SK-N-SH treated with all-trans-retinoic acid at 6 μM for 48 hours (cell line): ENCODE measurements at regions not wholly inside any gene's neighbourhood (a gene's known extent, or its start where the extent isn't known, plus 50 kb on each side); places are given as distances from the start of the nearest gene placed in this dataset.

Experiments
- ATAC-seq: fragments of 200-7000 bp; cut with Tn5 transposase; 3 replicates; pipeline ENCODE4 v1.9.1; 2020; ENCODE audit warnings: mild to moderate bottlenecking, moderate library complexity
- CREB5 ChIP-seq: fragments of 250-450 bp; sonication (Bioruptor Pico); IDR thresholded peaks from 2 replicates; pipeline ENCODE4 v1.5.1; 2020; ENCODE audit warnings: low read depth, mild to moderate bottlenecking, moderate library complexity
- CSDC2 ChIP-seq: fragments of 250-450 bp; sonication (Bioruptor Pico); IDR thresholded peaks from 2 replicates; pipeline ENCODE4 v1.5.0; 2020; ENCODE audit warnings: mild to moderate bottlenecking, moderate library complexity
- CSRNP3 ChIP-seq: fragments of 250-450 bp; sonication (Bioruptor Pico); IDR thresholded peaks from 2 replicates; pipeline ENCODE4 v1.5.1; 2021; ENCODE audit warnings: mild to moderate bottlenecking, moderate library complexity
- GLIS3 ChIP-seq: fragments of 250-450 bp; sonication (Bioruptor Pico); IDR thresholded peaks from 2 replicates; pipeline ENCODE4 v1.5.0; 2020; ENCODE audit warnings: mild to moderate bottlenecking, moderate library complexity
- ISL1 ChIP-seq: fragments of 250-450 bp; sonication (Bioruptor Pico); IDR thresholded peaks from 2 replicates; pipeline ENCODE4 v2.1.2; 2022; ENCODE audit warnings: mild to moderate bottlenecking, moderate library complexity
- OSR1 ChIP-seq: fragments of 250-450 bp; sonication (Bioruptor Pico); IDR thresholded peaks from 2 replicates; pipeline ENCODE4 v1.8.0; 2022; ENCODE audit warnings: moderate library complexity, mild to moderate bottlenecking, inconsistent platforms
- PATZ1 ChIP-seq: fragments of 250-450 bp; sonication (Bioruptor Pico); IDR thresholded peaks from 2 replicates; pipeline ENCODE4 v1.8.0; 2020; ENCODE audit warnings: mild to moderate bottlenecking, moderate library complexity, borderline replicate concordance
- POU6F1 ChIP-seq: fragments of 250-450 bp; sonication (Bioruptor Pico); IDR thresholded peaks from 2 replicates; pipeline ENCODE4 v1.8.0; 2021; ENCODE audit warnings: low read depth, mild to moderate bottlenecking, moderate library complexity, borderline replicate concordance
- PPARA ChIP-seq: fragments of 250-450 bp; sonication (Bioruptor Pico); IDR thresholded peaks from 2 replicates; pipeline ENCODE4 v1.5.0; 2020; ENCODE audit warnings: mild to moderate bottlenecking, borderline replicate concordance
- RARB ChIP-seq: fragments of 250-450 bp; sonication (Bioruptor Pico); IDR thresholded peaks from 2 replicates; pipeline ENCODE4 v1.8.0; 2021; ENCODE audit warnings: mild to moderate bottlenecking, moderate library complexity
- SNAI2 ChIP-seq: fragments of 250-450 bp; sonication (Bioruptor Pico); IDR thresholded peaks from 2 replicates; pipeline ENCODE4 v1.5.0; 2020; ENCODE audit warnings: mild to moderate bottlenecking, moderate library complexity
- TCF4 ChIP-seq: fragments of 250-450 bp; sonication (Bioruptor Pico); IDR thresholded peaks from 2 replicates; pipeline ENCODE4 v1.8.0; 2021; ENCODE audit warnings: mild to moderate bottlenecking, moderate library complexity, borderline replicate concordance
- TOX ChIP-seq: fragments of 250-450 bp; sonication (Bioruptor Pico); IDR thresholded peaks from 2 replicates; pipeline ENCODE4 v1.8.0; 2021; ENCODE audit warnings: mild to moderate bottlenecking, moderate library complexity, borderline replicate concordance
- TSHZ2 ChIP-seq: fragments of 250-450 bp; sonication (Bioruptor Pico); IDR thresholded peaks from 2 replicates; pipeline ENCODE4 v1.5.0; 2020; ENCODE audit warnings: mild to moderate bottlenecking, moderate library complexity
- ZC3H10 ChIP-seq: fragments of 250-450 bp; sonication (Bioruptor Pico); IDR thresholded peaks from 2 replicates; pipeline ENCODE4 v1.5.1; 2021; ENCODE audit warnings: mild to moderate bottlenecking, moderate library complexity
- ZNF565 ChIP-seq: fragments of 450-650 bp; formaldehyde crosslinking; conservative IDR thresholded peaks from 2 replicates; pipeline ENCODE4 v1.5.0; 2020; ENCODE audit warnings: low read depth, mild to moderate bottlenecking, moderate library complexity
- ZNF70 ChIP-seq: fragments of 450-650 bp; formaldehyde crosslinking; IDR thresholded peaks from 2 replicates; pipeline ENCODE4 v1.5.0; 2020; ENCODE audit warnings: mild to moderate bottlenecking, moderate library complexity
- ZNF8 ChIP-seq: fragments of 450-650 bp; formaldehyde crosslinking; IDR thresholded peaks from 2 replicates; pipeline ENCODE4 v1.5.0; 2020; ENCODE audit warnings: mild to moderate bottlenecking, moderate library complexity

- ATAC-seq, result no peak
- TF ChIP-seq GLIS3 (CRISPR knock-in tag), result no peak
- no peak for TF ChIP-seq CSRNP3 (CRISPR knock-in tag)
- no peak for TF ChIP-seq PATZ1 (CRISPR knock-in tag)
- no peak for TF ChIP-seq POU6F1
- TF ChIP-seq ZNF8, result no peak
- no peak for TF ChIP-seq OSR1 (CRISPR knock-in tag)
- TF ChIP-seq TSHZ2 (CRISPR knock-in tag), result no peak
- no peak for TF ChIP-seq SNAI2 (CRISPR knock-in tag)
- no peak for TF ChIP-seq TOX (CRISPR knock-in tag)
- no peak for TF ChIP-seq CREB5 (CRISPR knock-in tag)
- no peak for TF ChIP-seq ZNF565 (CRISPR knock-in tag)
- no peak for TF ChIP-seq PPARA (CRISPR knock-in tag)
Observed at GRCh38 chr18:41373612-41374011, 581.4 kb upstream of the PIK3C3 start.

- TF ChIP-seq ZC3H10 (CRISPR knock-in tag) (no peak), CSDC2 (CRISPR knock-in tag) (no peak), ISL1 (CRISPR knock-in tag) (no peak), RARB (CRISPR knock-in tag) (no peak), SNAI2 (CRISPR knock-in tag) (no peak), TCF4 (CRISPR knock-in tag) (no peak), PPARA (CRISPR knock-in tag) (no peak), ZNF70 (CRISPR knock-in tag) (no peak), CREB5 (CRISPR knock-in tag) (no peak)
- no peak for ATAC-seq
Observed at GRCh38 chr18:41372046-41372665, 582.9 kb upstream of the PIK3C3 start.
